ENCODE measurements at regions not wholly inside any gene's neighbourhood (a gene's known extent, or its start where the extent isn't known, plus 50 kb on each side); places are given as distances from the start of the nearest gene placed in this dataset.

DNA sequence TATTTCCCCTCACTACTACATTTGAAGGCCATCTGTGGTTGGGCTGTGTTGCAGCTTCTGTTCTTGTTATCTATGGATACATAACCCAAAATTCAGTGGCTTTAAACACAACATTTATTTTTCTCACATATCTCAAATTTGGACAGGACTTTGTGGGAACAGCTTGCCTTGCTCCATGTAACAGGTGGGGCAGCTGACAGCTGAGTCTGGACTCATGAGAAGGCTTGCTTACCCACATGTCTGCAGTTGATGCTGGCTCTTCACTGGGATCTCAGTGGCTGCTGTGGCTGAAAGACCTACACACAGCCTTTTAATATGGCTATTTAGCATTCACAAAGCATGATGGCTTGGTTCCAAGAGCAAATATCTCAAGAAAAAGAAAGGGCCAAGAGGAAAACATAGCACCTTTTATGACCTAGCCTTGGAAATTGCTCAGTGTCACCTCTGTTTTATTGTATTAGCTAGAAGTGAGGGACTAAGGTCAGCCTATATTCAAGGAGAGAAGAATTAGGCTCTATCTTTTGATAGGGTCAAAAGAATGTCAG, 296.8 kb upstream of the ZNF521 start:
- DNase-seq (no peak), ATAC-seq (no peak)
- H3K27ac Mint-ChIP-seq: no peak overlapping the region
- H3K4me3 Mint-ChIP-seq: no peak overlapping the region
- Histone ChIP-seq H3K36me3 (ENCODE audit: control insufficient read depth in 2 of 3, insufficient read depth in 3 of 3, low read length in 3 of 3) (no peaks in the 10 kb centered on the region), H3K4me3 (ENCODE audit: low read length) (no peak overlapping the region), H3K4me1 (ENCODE audit: control insufficient read depth in 2 of 2, insufficient read depth in 2 of 2, low read length in 2 of 2) (no peaks in the 10 kb centered on the region), H3K9me3 (ENCODE audit: control insufficient read depth in 2 of 3, low read length in 3 of 3) (no peaks in the 10 kb centered on the region), H3K27me3 (ENCODE audit: control insufficient read depth in 2 of 2, insufficient read depth in 2 of 2, low read length in 2 of 2) (no peaks in the 10 kb centered on the region), H3K27ac (ENCODE audit: low read depth, low read length) (no peak overlapping the region)
- no peaks in the 10 kb centered on the region for H3K4me1 Mint-ChIP-seq
- no peaks in the 10 kb centered on the region for H3K36me3 Mint-ChIP-seq
- peaks cover 0 to 4% (median 0%) of the 10 kb centered on the region in 11 donors for H3K9me3 Mint-ChIP-seq
- CTCF ChIA-PET: no interaction called here
- POLR2A ChIA-PET: no interaction called here
- H3K27me3 Mint-ChIP-seq: peaks cover 0 to 12% (median 0%) of the 10 kb centered on the region in 5 donors
- intact Hi-C loops (cut with micrococcal nuclease): no loop called here

DNA sequence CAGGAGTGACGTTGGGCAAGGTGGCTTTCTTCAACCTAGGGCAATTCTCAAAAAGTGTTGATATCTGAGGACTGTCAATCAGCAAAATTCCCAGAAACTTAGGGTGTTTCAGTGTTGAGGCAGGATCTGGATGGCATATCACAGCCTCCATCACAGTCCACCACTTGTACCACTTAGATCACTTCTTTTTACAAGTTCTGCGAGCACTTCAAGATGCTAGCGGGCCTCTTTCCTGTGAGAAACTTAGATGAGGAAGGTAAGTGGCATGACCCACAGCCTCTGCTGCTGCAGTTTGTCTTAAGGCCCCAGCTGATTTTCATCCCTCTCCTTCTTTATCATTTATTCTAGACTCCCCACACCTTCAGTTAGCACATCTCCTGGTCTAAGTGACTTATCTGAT, 295.4 kb upstream of the ZNF521 start:
- Histone ChIP-seq H3K36me3 (ENCODE audit: control insufficient read depth in 2 of 3, insufficient read depth in 3 of 3, low read length in 3 of 3) (no peaks in the 10 kb centered on the region), H3K9me3 (ENCODE audit: control insufficient read depth in 2 of 3, low read length in 3 of 3) (no peaks in the 10 kb centered on the region), H3K27me3 (ENCODE audit: control insufficient read depth in 2 of 2, insufficient read depth in 2 of 2, low read length in 2 of 2) (no peaks in the 10 kb centered on the region), H3K4me1 (ENCODE audit: control insufficient read depth in 2 of 2, insufficient read depth in 2 of 2, low read length in 2 of 2) (no peaks in the 10 kb centered on the region), H3K27ac (ENCODE audit: low read depth, low read length) (no peak overlapping the region), H3K4me3 (ENCODE audit: low read length) (no peak overlapping the region)
- DNase-seq (no peak), ATAC-seq (no peak)
- Mint-ChIP-seq H3K36me3 (no peaks in the 10 kb centered on the region), H3K27me3 (peaks cover 0 to 3% (median 0%) of the 10 kb centered on the region in 5 donors), H3K9me3 (peaks cover 0 to 4% (median 0%) of the 10 kb centered on the region in 11 donors), H3K4me3 (no peak overlapping the region), H3K4me1 (no peaks in the 10 kb centered on the region), H3K27ac (no peak overlapping the region)
- ChIA-PET CTCF (no interaction called here), POLR2A (no interaction called here)
- intact Hi-C loops (cut with micrococcal nuclease): no loop called here

DNA sequence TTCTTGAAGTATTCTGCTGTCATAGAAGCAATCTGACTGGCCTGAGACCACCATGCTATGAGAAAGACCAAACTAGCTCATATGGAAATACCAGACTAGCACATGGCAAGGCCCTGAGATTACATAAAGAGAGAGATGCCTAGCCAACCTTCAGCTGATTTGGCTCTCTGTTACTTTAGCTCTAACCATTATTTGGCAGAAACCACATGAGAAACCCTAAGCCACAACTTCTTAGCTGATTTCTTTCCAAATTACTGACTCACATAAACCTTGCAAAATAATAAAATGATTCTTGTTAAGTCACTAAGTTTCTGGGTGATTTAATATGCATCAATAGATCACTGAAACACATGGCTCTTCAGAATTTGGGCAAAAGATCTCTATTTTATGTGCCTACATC, 295.0 kb upstream of the ZNF521 start:
- Mint-ChIP-seq H3K4me3 (no peak overlapping the region), H3K27ac (no peak overlapping the region), H3K4me1 (no peaks in the 10 kb centered on the region), H3K9me3 (peaks cover 0 to 4% (median 0%) of the 10 kb centered on the region in 11 donors), H3K27me3 (peaks cover 0 to 4% (median 0%) of the 10 kb centered on the region in 5 donors), H3K36me3 (no peaks in the 10 kb centered on the region)
- Histone ChIP-seq H3K27ac (ENCODE audit: low read depth, low read length) (no peak overlapping the region), H3K9me3 (ENCODE audit: control insufficient read depth in 2 of 3, low read length in 3 of 3) (no peaks in the 10 kb centered on the region), H3K36me3 (ENCODE audit: control insufficient read depth in 2 of 3, insufficient read depth in 3 of 3, low read length in 3 of 3) (no peaks in the 10 kb centered on the region), H3K4me3 (ENCODE audit: low read length) (no peak overlapping the region), H3K27me3 (ENCODE audit: control insufficient read depth in 2 of 2, insufficient read depth in 2 of 2, low read length in 2 of 2) (no peaks in the 10 kb centered on the region), H3K4me1 (ENCODE audit: control insufficient read depth in 2 of 2, insufficient read depth in 2 of 2, low read length in 2 of 2) (no peaks in the 10 kb centered on the region)
- ATAC-seq (no peak), DNase-seq (no peak)
- ChIA-PET POLR2A (no interaction called here), CTCF (no interaction called here)
- intact Hi-C loops (cut with micrococcal nuclease): no loop called here

DNA sequence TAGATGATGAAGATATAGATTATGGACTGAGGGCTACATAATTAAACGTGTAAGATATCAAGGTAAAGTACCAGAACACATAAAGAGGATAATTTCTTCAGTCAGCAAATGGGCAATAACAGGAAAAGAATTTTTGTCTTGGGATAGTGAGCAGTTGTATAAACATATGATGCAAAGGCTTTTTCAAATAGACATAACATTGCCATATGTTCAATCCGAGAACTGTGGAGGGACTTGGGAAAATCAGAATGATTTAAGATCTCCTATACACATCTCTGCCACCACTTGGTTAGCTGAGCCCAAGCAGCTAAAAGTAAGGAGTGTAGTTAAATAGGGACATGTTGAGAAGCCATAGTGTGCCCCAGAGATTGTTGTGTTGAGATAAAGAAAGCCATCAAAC, 287.6 kb upstream of the ZNF521 start:
- H3K9me3 Mint-ChIP-seq: peaks cover 0 to 14% (median 2%) of the 10 kb centered on the region in 11 donors
- Histone ChIP-seq H3K27ac (ENCODE audit: low read depth, low read length) (no peak overlapping the region), H3K36me3 (ENCODE audit: control insufficient read depth in 2 of 3, insufficient read depth in 3 of 3, low read length in 3 of 3) (no peaks in the 10 kb centered on the region), H3K9me3 (ENCODE audit: control insufficient read depth in 2 of 3, low read length in 3 of 3) (no peaks in the 10 kb centered on the region), H3K27me3 (ENCODE audit: control insufficient read depth in 2 of 2, insufficient read depth in 2 of 2, low read length in 2 of 2) (no peaks in the 10 kb centered on the region), H3K4me1 (ENCODE audit: control insufficient read depth in 2 of 2, insufficient read depth in 2 of 2, low read length in 2 of 2) (no peaks in the 10 kb centered on the region), H3K4me3 (ENCODE audit: low read length) (no peak overlapping the region)
- intact Hi-C loops (cut with micrococcal nuclease): no loop called here
- H3K27me3 Mint-ChIP-seq: peaks cover 0 to 8% (median 0%) of the 10 kb centered on the region in 5 donors
- H3K4me3 Mint-ChIP-seq: no peak overlapping the region
- ATAC-seq: no peak
- no peaks in the 10 kb centered on the region for H3K4me1 Mint-ChIP-seq
- ChIA-PET CTCF (no interaction called here), POLR2A (no interaction called here)
- no peak for DNase-seq
- H3K27ac Mint-ChIP-seq: no peak overlapping the region
- H3K36me3 Mint-ChIP-seq: no peaks in the 10 kb centered on the region

DNA sequence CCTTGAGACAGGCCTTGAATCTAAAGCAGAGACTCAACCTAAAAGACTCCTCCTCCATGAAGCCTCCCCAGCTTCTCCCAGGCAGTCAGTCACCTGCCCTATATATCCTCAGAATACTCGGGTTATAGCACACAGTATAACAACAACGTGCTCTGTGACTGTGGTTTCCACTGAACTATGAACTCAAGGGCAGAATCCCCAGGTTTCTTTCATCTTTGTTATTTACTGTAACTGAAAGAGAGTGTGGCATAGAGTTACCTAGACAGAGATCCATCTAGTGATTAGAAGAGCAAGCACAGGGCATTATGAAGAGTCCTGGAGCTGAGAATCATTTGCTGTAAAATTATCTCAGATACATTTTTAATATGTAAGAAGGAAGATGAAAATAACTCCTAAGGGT, 281.6 kb upstream of the ZNF521 start:
- no peaks in the 10 kb centered on the region for H3K36me3 ChIP-seq (ENCODE audit: control insufficient read depth in 2 of 3, insufficient read depth in 3 of 3, low read length in 3 of 3)
- no peak overlapping the region for H3K27ac ChIP-seq (ENCODE audit: low read depth, low read length)
- intact Hi-C loops (cut with micrococcal nuclease): no loop called here
- Mint-ChIP-seq H3K9me3 (peaks cover 3 to 27% (median 12%) of the 10 kb centered on the region in 11 donors), H3K27me3 (peaks cover 0 to 19% (median 6%) of the 10 kb centered on the region in 5 donors), H3K4me1 (no peaks in the 10 kb centered on the region), H3K4me3 (no peak overlapping the region), H3K27ac (no peak overlapping the region), H3K36me3 (peaks cover 0 to 5% (median 0%) of the 10 kb centered on the region in 5 donors)
- H3K4me1 ChIP-seq (ENCODE audit: control insufficient read depth in 2 of 2, insufficient read depth in 2 of 2, low read length in 2 of 2): no peaks in the 10 kb centered on the region
- POLR2A ChIA-PET: no interaction called here
- CTCF ChIA-PET: no interaction called here
- no peaks in the 10 kb centered on the region for H3K27me3 ChIP-seq (ENCODE audit: control insufficient read depth in 2 of 2, insufficient read depth in 2 of 2, low read length in 2 of 2)
- DNase-seq: no peak
- no peaks in the 10 kb centered on the region for H3K9me3 ChIP-seq (ENCODE audit: control insufficient read depth in 2 of 3, low read length in 3 of 3)
- no peak overlapping the region for H3K4me3 ChIP-seq (ENCODE audit: low read length)
- ATAC-seq: no peak

DNA sequence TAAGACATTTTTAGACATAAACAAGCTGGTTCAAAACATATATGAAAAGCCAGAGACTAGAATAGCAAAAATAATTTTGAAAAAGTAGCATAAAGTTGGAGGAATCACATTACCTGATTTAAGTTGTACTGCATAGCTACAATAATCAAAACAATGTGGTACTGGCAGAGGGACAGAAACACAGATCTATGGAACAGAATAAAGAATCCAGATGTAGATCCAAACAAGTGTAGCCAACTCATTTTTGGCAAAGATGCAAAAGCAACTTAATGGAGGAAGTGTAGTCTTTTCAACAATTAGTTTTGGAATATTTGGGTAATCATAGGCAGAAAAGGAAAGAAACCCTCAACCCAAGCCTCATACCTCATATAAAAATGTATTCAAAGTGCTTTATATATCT, 278.7 kb upstream of the ZNF521 start:
- Mint-ChIP-seq H3K27me3 (peaks cover 0 to 19% (median 6%) of the 10 kb centered on the region in 5 donors), H3K27ac (no peak overlapping the region), H3K4me1 (no peaks in the 10 kb centered on the region), H3K9me3 (peaks cover 10 to 38% (median 23%) of the 10 kb centered on the region in 11 donors), H3K4me3 (no peak overlapping the region), H3K36me3 (peaks cover 0 to 7% (median 0%) of the 10 kb centered on the region in 5 donors)
- CTCF ChIA-PET: no interaction called here
- H3K4me1 ChIP-seq (ENCODE audit: control insufficient read depth in 2 of 2, insufficient read depth in 2 of 2, low read length in 2 of 2): no peaks in the 10 kb centered on the region
- ATAC-seq (no peak), DNase-seq (no peak)
- no peak overlapping the region for H3K27ac ChIP-seq (ENCODE audit: low read depth, low read length)
- H3K4me3 ChIP-seq (ENCODE audit: low read length): no peak overlapping the region
- POLR2A ChIA-PET: no interaction called here
- no peaks in the 10 kb centered on the region for H3K27me3 ChIP-seq (ENCODE audit: control insufficient read depth in 2 of 2, insufficient read depth in 2 of 2, low read length in 2 of 2)
- H3K36me3 ChIP-seq (ENCODE audit: control insufficient read depth in 2 of 3, insufficient read depth in 3 of 3, low read length in 3 of 3): no peaks in the 10 kb centered on the region
- H3K9me3 ChIP-seq (ENCODE audit: control insufficient read depth in 2 of 3, low read length in 3 of 3): peaks cover 0 to 16% (median 0%) of the 10 kb centered on the region in 3 experiments
- intact Hi-C loops (cut with micrococcal nuclease): no loop called here

DNA sequence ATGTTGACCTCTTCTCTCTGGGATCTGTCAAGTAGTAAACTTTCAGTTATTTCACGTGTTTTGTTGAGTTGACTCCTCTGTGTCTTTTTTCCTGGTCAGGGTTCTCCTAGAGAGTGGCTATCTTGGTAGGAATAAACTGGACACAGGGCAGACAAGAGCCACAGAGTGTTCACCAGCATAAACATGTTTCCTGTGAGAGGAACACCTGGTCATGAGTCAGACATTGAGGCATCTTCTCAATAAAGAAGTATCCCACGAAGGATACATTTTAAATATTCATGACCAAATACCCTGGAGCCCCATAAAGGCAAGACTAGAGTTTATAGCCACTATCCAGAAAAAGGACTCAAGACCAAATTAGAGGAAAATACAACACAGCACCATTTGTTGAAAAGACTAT, 269.7 kb upstream of the ZNF521 start:
- ATAC-seq: no peak
- POLR2A ChIA-PET: no interaction called here

More for the DNA sequence above, 269.7 kb upstream of the ZNF521 start:
- intact Hi-C loops (cut with micrococcal nuclease): no loop called here
- CTCF ChIA-PET: no interaction called here
- Histone ChIP-seq H3K4me1 (ENCODE audit: control insufficient read depth in 2 of 2, insufficient read depth in 2 of 2, low read length in 2 of 2) (no peaks in the 10 kb centered on the region), H3K9me3 (ENCODE audit: control insufficient read depth in 2 of 3, low read length in 3 of 3) (peaks cover 0 to 6% (median 0%) of the 10 kb centered on the region in 3 experiments), H3K27me3 (ENCODE audit: control insufficient read depth in 2 of 2, insufficient read depth in 2 of 2, low read length in 2 of 2) (no peaks in the 10 kb centered on the region), H3K36me3 (ENCODE audit: control insufficient read depth in 2 of 3, insufficient read depth in 3 of 3, low read length in 3 of 3) (no peaks in the 10 kb centered on the region), H3K4me3 (ENCODE audit: low read length) (no peak overlapping the region), H3K27ac (ENCODE audit: low read depth, low read length) (no peak overlapping the region)
- Mint-ChIP-seq H3K4me3 (no peak overlapping the region), H3K9me3 (peaks cover 3 to 36% (median 13%) of the 10 kb centered on the region in 11 donors), H3K27me3 (peaks cover 0 to 4% (median 0%) of the 10 kb centered on the region in 5 donors), H3K4me1 (peaks cover 0 to 1% (median 0%) of the 10 kb centered on the region in 7 donors), H3K36me3 (peaks cover 0 to 5% (median 0%) of the 10 kb centered on the region in 5 donors), H3K27ac (no peak overlapping the region)
- DNase-seq: no peak

Data from naive thymus-derived CD4-positive, alpha-beta T cell (primary cell).